Stomach (tissue), 8 donors: ENCODE measurements at regions not wholly inside any gene's neighbourhood (a gene's known extent, or its start where the extent isn't known, plus 50 kb on each side); places are given as distances from the start of the nearest gene placed in this dataset.
A peak's percentile ranks its signal among the peaks of the same experiment; 100 is the strongest.

Experiments
- DNase-seq, 2 donors: peaks; one replicate each; pipeline versions ENCODE4 v3.0.0 to v3.0.0-alpha.2; 2013 to 2019
- H3K27ac ChIP-seq, 5 donors: fragments of 200-600 bp in 4 of 5; sonication (generic) in 4 of 5; one replicate each; pipeline ENCODE4 v1.5.1; 2013 to 2019; ENCODE audit warnings: mild to moderate bottlenecking in 1 of 5, moderate library complexity in 1 of 5
- H3K27me3 ChIP-seq, 3 donors: fragments of 200-600 bp; sonication (generic); one replicate each; pipeline ENCODE4 v1.5.1; 2017 to 2019; ENCODE audit warnings: mixed run types in 1 of 3
- H3K36me3 ChIP-seq, 4 donors: fragments of 200-600 bp; sonication (generic); 1 replicate in 3 of 4; 2 replicates in 1 of 4; pipeline ENCODE4 v1.5.1; 2016 to 2019
- H3K4me1 ChIP-seq, 4 donors: fragments of 200-600 bp; sonication (generic); one replicate each; pipeline ENCODE4 v1.5.1; 2016 to 2019
- H3K4me3 ChIP-seq, 4 donors: fragments of 200-600 bp; sonication (generic) in 3 of 4; one replicate each; pipeline ENCODE4 v1.5.1; 2016 to 2019; ENCODE audit warnings: mild to moderate bottlenecking in 1 of 4
- H3K9me3 ChIP-seq, 4 donors: fragments of 200-600 bp; sonication (generic); one replicate each; pipeline ENCODE4 v1.5.1; 2016 to 2019
- EP300 ChIP-seq: sonication (generic); formaldehyde crosslinking; IDR thresholded peaks from one replicate; pipeline ENCODE4 v1.6.1; 2017; ENCODE audit warnings: antibody characterized with exemption
- POLR2A ChIP-seq, 4 donors: fragments of 450-650 bp; IDR thresholded peaks; one replicate each; pipeline ENCODE4 v1.6.1; 2016; ENCODE audit warnings: antibody characterized with exemption in 4 of 4, control low read depth in 2 of 4, mild to moderate bottlenecking in 1 of 4, moderate library complexity in 1 of 4
- POLR2AphosphoS5 ChIP-seq, 3 donors: sonication (generic); formaldehyde crosslinking; IDR thresholded peaks; one replicate each; pipeline ENCODE4 v1.6.1; 2016; ENCODE audit warnings: antibody characterized with exemption in 3 of 3
- WGBS, 5 donors: extraction: QIAGEN DNeasy Blood & Tissue Kit in 3 of 5; methylation state at CpG; one replicate each; pipeline versions ENCODE4 v1.1.5 to v1.1.7; 2013 to 2018; 5-methylcytosine and 5-hydroxymethylcytosine counted together
- intact Hi-C: fragments of 100-400 bp; cut with DNase I; formaldehyde crosslinking; loops from one replicate; pipeline ENCODE4 v1.15.1; 2023; ENCODE audit warnings: low total_unique reads
- TF ChIP-seq, protein P1 (sequence below), 7 experiments: fragments of 450-650 bp in 4 of 7; fragments of 200-600 bp in 3 of 7; sonication (generic) in 3 of 7; IDR thresholded peaks; one replicate each; pipeline ENCODE4 v1.5.1; 2016 to 2019; ENCODE audit warnings: antibody characterized with exemption in 7 of 7, control low read depth in 2 of 7, mild to moderate bottlenecking in 1 of 7
- donor health status: healthy with polysubstance abuse.
- donor health status: Bipolar disorder and iron deficiency.
- donor health status: healthy.

DNA sequence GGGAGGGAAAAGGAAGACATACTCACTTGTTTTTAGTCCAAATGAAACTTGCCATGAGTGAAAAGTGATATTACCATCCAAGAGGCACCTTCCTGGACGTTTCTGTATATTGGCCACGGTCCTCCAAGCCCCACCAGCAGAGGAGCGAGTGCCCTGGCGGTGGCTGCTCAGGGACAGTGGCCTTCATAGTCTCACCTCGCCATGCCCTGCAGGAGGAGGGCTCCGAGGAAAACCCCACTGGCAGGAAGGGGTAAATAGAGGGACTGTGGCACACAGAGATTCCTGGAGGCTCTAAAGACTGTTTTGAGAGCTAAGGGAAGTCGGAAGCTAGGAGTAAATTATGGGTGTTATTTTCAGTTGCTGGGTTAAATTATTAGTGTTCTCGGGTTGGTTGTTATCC lies 98.4 kb upstream of the UBL3 start:
- H3K27me3 ChIP-seq, result peaks cover 0 to 4% (median 0%) of the 10 kb centered on the region in 3 donors
- intact Hi-C loops, result no loop called here

DNA sequence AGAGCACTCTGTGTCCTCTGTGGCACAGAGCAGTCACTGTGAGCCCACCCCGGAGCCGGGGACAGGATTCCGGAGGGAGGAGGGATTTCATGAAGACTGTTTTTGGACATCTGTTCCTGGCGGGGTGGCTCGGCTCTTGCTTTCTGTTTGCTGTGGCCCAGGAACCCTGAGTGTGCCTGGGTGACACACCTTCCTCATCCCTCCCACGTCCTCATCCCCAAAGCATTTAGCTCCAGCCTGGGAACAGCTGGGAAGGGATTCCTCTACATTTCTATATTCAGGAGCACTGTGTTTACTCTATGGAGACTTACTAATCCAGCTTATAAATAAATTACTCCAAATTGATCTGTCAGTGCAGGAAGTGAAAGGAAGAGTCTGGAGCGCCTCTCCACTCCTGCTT lies 97.8 kb upstream of the UBL3 start:
- TF ChIP-seq EP300 (no peak), POLR2A (IDR thresholded peaks at IDR 0.05) (no peak), POLR2AphosphoS5 (IDR thresholded peaks at IDR 0.05) (no peak)
- TF ChIP-seq, protein P1, sequence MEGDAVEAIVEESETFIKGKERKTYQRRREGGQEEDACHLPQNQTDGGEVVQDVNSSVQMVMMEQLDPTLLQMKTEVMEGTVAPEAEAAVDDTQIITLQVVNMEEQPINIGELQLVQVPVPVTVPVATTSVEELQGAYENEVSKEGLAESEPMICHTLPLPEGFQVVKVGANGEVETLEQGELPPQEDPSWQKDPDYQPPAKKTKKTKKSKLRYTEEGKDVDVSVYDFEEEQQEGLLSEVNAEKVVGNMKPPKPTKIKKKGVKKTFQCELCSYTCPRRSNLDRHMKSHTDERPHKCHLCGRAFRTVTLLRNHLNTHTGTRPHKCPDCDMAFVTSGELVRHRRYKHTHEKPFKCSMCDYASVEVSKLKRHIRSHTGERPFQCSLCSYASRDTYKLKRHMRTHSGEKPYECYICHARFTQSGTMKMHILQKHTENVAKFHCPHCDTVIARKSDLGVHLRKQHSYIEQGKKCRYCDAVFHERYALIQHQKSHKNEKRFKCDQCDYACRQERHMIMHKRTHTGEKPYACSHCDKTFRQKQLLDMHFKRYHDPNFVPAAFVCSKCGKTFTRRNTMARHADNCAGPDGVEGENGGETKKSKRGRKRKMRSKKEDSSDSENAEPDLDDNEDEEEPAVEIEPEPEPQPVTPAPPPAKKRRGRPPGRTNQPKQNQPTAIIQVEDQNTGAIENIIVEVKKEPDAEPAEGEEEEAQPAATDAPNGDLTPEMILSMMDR (IDR thresholded peaks at IDR 0.05), result no peak
- WGBS, 5 donors, result 53 to 75% (median 59%) methylated on average over 7 of the region's 7 CpGs

More for the DNA sequence above, 98.4 kb upstream of the UBL3 start:
- peaks cover 0 to 13% (median 6%) of the 10 kb centered on the region in 4 donors for H3K4me1 ChIP-seq
- DNase-seq, result no peak
- no peak for TF ChIP-seq POLR2A (IDR thresholded peaks at IDR 0.05)
- TF ChIP-seq EP300, result no peak
- no peak for TF ChIP-seq POLR2AphosphoS5 (IDR thresholded peaks at IDR 0.05)
- TF ChIP-seq, protein P1 (IDR thresholded peaks at IDR 0.05), result no peak
- H3K4me3 ChIP-seq, result peak overlapping the region in 2 of 4 donors; percentile 4 to 13
- no peak overlapping the region for H3K27ac ChIP-seq
- WGBS, 5 donors, result 71 to 86% (median 76%) methylated on average over 4 to 8 of the region's 8 CpGs
- H3K36me3 ChIP-seq, result no peaks in the 10 kb centered on the region
- no peaks in the 10 kb centered on the region for H3K9me3 ChIP-seq

DNA sequence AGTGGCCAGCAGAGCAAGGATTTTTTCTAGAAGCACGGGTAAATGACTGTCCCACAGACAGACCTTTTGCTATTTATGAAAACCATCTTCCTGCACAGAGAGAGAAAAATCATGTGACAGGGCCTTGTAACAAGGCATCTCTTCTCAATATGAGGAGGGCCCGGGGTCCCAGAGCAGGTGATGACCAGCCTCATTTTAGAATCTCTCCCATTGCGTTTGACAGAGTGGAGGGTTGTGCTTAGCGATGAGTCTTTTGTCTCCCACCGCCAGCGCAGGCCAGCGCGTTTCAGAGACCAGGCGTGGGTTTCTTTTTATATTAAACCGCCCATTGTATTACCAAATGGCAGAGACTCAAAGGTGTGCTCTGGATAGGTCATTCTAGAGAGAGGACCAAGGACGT lies 97.4 kb upstream of the UBL3 start:
- Histone ChIP-seq H3K4me3 (no peak overlapping the region), H3K27ac (no peak overlapping the region), H3K4me1 (peaks cover 0 to 20% (median 6%) of the 10 kb centered on the region in 4 donors), H3K27me3 (peaks cover 0 to 4% (median 0%) of the 10 kb centered on the region in 3 donors), H3K36me3 (no peaks in the 10 kb centered on the region), H3K9me3 (no peaks in the 10 kb centered on the region)
- TF ChIP-seq EP300, result no peak
- TF ChIP-seq, protein P1 (IDR thresholded peaks at IDR 0.05), result no peak
- no peak for TF ChIP-seq POLR2A (IDR thresholded peaks at IDR 0.05)
- no peak for TF ChIP-seq POLR2AphosphoS5 (IDR thresholded peaks at IDR 0.05)
- intact Hi-C loops, result no loop called here
- no peak for DNase-seq
- WGBS, 5 donors, result 90 to 95% (median 92%) methylated on average over 11 of the region's 11 CpGs

More for the DNA sequence above, 97.8 kb upstream of the UBL3 start:
- peak in 1 of 2 donors; percentile 34 for DNase-seq
- Histone ChIP-seq H3K36me3 (no peaks in the 10 kb centered on the region), H3K27ac (no peak overlapping the region), H3K27me3 (peaks cover 0 to 4% (median 0%) of the 10 kb centered on the region in 3 donors), H3K4me1 (peaks cover 0 to 18% (median 6%) of the 10 kb centered on the region in 4 donors), H3K9me3 (no peaks in the 10 kb centered on the region), H3K4me3 (peak overlapping the region in 2 of 4 donors; percentile 4 to 13)
- intact Hi-C loops, result no loop called here

DNA sequence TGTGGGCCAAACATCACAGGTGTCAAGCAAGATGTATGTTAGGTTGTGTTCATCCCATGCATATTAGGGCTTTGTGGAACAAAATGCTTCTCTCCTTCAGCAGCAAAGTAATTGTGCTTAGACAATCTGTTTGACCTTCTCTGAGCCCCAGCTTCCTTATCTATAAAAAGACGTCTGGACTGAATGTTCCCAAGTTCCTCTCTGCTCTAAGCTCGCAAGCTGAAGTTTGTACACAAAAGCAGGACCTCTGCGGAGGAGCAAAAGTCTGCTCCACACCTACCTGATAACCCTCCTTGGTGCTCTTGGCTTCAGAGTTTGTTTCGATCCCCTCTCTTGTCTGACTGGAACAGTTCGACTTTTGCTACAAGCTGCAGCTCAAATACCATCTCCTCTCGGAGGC lies 95.7 kb upstream of the UBL3 start:
- H3K36me3 ChIP-seq, result no peaks in the 10 kb centered on the region
- peaks cover 0 to 20% (median 6%) of the 10 kb centered on the region in 4 donors for H3K4me1 ChIP-seq
- WGBS, 5 donors, result 36 to 59% (median 49%) methylated on average over 6 of the region's 6 CpGs
- TF ChIP-seq, protein P1 (IDR thresholded peaks at IDR 0.05), result no peak
- TF ChIP-seq POLR2AphosphoS5 (IDR thresholded peaks at IDR 0.05), result no peak
- TF ChIP-seq POLR2A (IDR thresholded peaks at IDR 0.05), result no peak
- TF ChIP-seq EP300, result no peak
- intact Hi-C loops, result no loop called here
- H3K27ac ChIP-seq, result no peak overlapping the region
- H3K4me3 ChIP-seq, result no peak overlapping the region
- no peaks in the 10 kb centered on the region for H3K9me3 ChIP-seq
- peaks cover 0 to 4% (median 0%) of the 10 kb centered on the region in 3 donors for H3K27me3 ChIP-seq
- DNase-seq, result no peak
